Mammary epithelial cell (primary cell): ENCODE measurements at regions not wholly inside any gene's neighbourhood (a gene's known extent, or its start where the extent isn't known, plus 50 kb on each side); places are given as distances from the start of the nearest gene placed in this dataset.

Source experiments
- EZH2 ChIP-seq: IDR thresholded peaks from 2 replicates; pipeline ENCODE4 v1.6.1; 2012; ENCODE audit warnings: low read length, inconsistent platforms, borderline replicate concordance
- TF ChIP-seq, protein P1 (sequence below), 2 donors: IDR thresholded peaks in 1 of 2; conservative IDR thresholded peaks in 1 of 2; 2 replicates each; pipeline ENCODE4 v1.5.1; 2011 to 2012; ENCODE audit warnings: inconsistent platforms in 2 of 2, low read length in 2 of 2, mild to moderate bottlenecking in 2 of 2, control low read depth in 1 of 2, low read depth in 1 of 2; ENCODE audit not compliant: insufficient read depth in 1 of 2; ENCODE audit errors: extremely low read depth in 1 of 2

DNA sequence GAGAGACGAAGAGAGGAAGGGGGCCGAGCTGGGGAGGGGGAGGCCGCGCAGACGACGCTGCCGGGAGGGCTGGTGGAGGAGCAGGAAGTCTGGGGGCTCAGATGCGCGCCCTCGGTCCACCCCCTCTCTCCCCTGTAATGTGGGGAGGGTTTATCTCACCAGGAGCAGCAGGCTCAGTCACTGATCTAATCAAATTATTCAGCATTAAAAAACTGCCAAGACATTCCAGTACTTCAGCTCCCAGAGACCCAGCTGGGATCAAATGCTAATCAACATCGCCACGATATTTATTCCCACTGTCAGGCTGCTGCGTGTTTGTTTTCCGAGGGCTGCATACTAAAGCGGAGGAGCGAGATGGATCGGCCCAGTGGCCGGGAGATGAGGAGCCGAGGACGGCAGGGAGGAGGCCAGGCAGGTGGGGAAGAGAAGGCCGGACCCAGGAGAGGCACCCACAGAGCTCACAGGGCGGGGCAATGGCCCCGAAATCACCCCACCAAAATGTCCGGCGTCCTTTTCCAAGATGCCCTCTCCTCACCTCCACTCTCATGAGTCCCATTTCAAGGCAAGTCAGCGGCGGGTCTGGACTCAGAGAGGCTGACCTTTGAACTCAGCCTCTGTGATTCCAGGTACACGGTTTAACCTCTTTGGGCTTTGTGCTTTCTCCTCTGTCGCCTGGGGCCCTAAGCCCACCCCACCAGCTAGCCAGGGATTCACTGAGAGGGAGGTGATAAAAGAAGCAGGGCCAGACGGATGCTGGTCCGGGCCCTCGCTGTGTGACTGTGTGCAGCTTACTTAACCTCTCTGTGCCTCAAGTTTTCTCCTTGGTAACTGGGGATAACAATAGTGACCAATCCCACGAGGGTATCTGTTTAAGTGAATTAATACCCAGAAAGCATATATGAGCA, 502.1 kb downstream of the MN1 start:
- TF ChIP-seq, protein P1, sequence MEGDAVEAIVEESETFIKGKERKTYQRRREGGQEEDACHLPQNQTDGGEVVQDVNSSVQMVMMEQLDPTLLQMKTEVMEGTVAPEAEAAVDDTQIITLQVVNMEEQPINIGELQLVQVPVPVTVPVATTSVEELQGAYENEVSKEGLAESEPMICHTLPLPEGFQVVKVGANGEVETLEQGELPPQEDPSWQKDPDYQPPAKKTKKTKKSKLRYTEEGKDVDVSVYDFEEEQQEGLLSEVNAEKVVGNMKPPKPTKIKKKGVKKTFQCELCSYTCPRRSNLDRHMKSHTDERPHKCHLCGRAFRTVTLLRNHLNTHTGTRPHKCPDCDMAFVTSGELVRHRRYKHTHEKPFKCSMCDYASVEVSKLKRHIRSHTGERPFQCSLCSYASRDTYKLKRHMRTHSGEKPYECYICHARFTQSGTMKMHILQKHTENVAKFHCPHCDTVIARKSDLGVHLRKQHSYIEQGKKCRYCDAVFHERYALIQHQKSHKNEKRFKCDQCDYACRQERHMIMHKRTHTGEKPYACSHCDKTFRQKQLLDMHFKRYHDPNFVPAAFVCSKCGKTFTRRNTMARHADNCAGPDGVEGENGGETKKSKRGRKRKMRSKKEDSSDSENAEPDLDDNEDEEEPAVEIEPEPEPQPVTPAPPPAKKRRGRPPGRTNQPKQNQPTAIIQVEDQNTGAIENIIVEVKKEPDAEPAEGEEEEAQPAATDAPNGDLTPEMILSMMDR (conservative IDR thresholded peaks at IDR 0.05 in 1 of 2, IDR thresholded peaks at IDR 0.05 in 1 of 2; ENCODE audit: extremely low read depth in 1 of 2, insufficient read depth in 1 of 2, low read depth in 1 of 2, low read length in 2 of 2), result no peak
- no peak for TF ChIP-seq EZH2
